CD4-positive, alpha-beta T cell (primary cell): ENCODE measurements at regions not wholly inside any gene's neighbourhood (a gene's known extent, or its start where the extent isn't known, plus 50 kb on each side); places are given as distances from the start of the nearest gene placed in this dataset.

Experiments used
- ATAC-seq: fragments of 200-7000 bp; cut with Tn5 transposase; one replicate; pipeline ENCODE4 v1.10.0; 2022; ENCODE audit warnings: mild to moderate bottlenecking; ENCODE audit not compliant: poor library complexity
- CTCF ChIA-PET: fragments of 350-600 bp; sonication (Branson Sonifier 250); formaldehyde crosslinking; loops from one replicate; lab custom pipeline; 2021; ENCODE audit warnings: antibody characterized with exemption, inconsistent platforms; lab: Charles Lee
- POLR2A ChIA-PET: fragments of 350-600 bp; sonication (Branson Sonifier 250); formaldehyde crosslinking; loops from one replicate; lab custom pipeline; 2021; ENCODE audit warnings: antibody characterized with exemption, inconsistent platforms; lab: Charles Lee
- DNase-seq, 14 experiments: peaks; one replicate each; pipeline ENCODE4 v3.0.0-alpha.2; 2013 to 2020; ENCODE audit warnings: mixed read lengths in 2 of 14
- H3K27ac ChIP-seq, 2 donors: one replicate each; pipeline versions ENCODE4 v1.5.1 to v1.7.0; 2013; ENCODE audit warnings: low read length in 2 of 2, low read depth in 1 of 2, mild to moderate bottlenecking in 1 of 2
- H3K27me3 ChIP-seq, 2 experiments: 1 replicate in 1 of 2; 2 replicates in 1 of 2; pipeline versions ENCODE4 v1.6.1 to v1.7.0; 2013; ENCODE audit warnings: low read length in 2 of 2, control low read depth in 1 of 2, mild to moderate bottlenecking in 1 of 2, moderate library complexity in 1 of 2; ENCODE audit not compliant: insufficient read depth in 2 of 2, control insufficient read depth in 1 of 2
- H3K36me3 ChIP-seq: one replicate; pipeline ENCODE4 v1.6.1; 2013; ENCODE audit warnings: low read length, control low read depth; ENCODE audit not compliant: insufficient read depth
- H3K4me1 ChIP-seq: one replicate; pipeline ENCODE4 v1.6.1; 2013; ENCODE audit warnings: low read length, control low read depth; ENCODE audit not compliant: insufficient read depth
- H3K4me3 ChIP-seq: one replicate; pipeline ENCODE4 v1.5.1; 2013; ENCODE audit warnings: mild to moderate bottlenecking, low read length, moderate library complexity
- H3K9me3 ChIP-seq, 2 experiments: 1 replicate in 1 of 2; 2 replicates in 1 of 2; pipeline versions ENCODE4 v1.6.1 to v1.7.0; 2013; ENCODE audit warnings: low read length in 2 of 2, mild to moderate bottlenecking in 2 of 2, control low read depth in 1 of 2, moderate library complexity in 1 of 2; ENCODE audit not compliant: control insufficient read depth in 1 of 2, insufficient read depth in 1 of 2
- H3K27ac Mint-ChIP-seq: one replicate; pipeline ENCODE4 v1.8.0; 2020; ENCODE audit warnings: mixed read lengths
- H3K27me3 Mint-ChIP-seq: one replicate; pipeline ENCODE4 v1.8.0; 2021; ENCODE audit warnings: mixed read lengths
- H3K36me3 Mint-ChIP-seq: one replicate; pipeline ENCODE4 v1.8.0; 2021; ENCODE audit warnings: low read depth, mixed read lengths
- H3K4me1 Mint-ChIP-seq: one replicate; pipeline ENCODE4 v1.8.0; 2021; ENCODE audit warnings: low read depth, mixed read lengths
- H3K4me3 Mint-ChIP-seq: one replicate; pipeline ENCODE4 v1.8.0; 2020; ENCODE audit warnings: mild to moderate bottlenecking, mixed read lengths
- H3K9me3 Mint-ChIP-seq: one replicate; pipeline ENCODE4 v1.8.0; 2020; ENCODE audit warnings: mixed read lengths
- intact Hi-C, 2 experiments: fragments of 100-400 bp; cut with DNase I in 1 of 2; cut with micrococcal nuclease in 1 of 2; formaldehyde crosslinking; loops; one replicate each; pipeline versions ENCODE4 v1.15.1 to v1.9.0; 2023 to 2025; cut with DNase I, micrococcal nuclease
- TF ChIP-seq, protein P1 (sequence below): fragments of 200-600 bp; IDR thresholded peaks from one replicate; pipeline ENCODE4 v1.8.0; 2022; ENCODE audit warnings: antibody characterized with exemption, mild to moderate bottlenecking

DNA sequence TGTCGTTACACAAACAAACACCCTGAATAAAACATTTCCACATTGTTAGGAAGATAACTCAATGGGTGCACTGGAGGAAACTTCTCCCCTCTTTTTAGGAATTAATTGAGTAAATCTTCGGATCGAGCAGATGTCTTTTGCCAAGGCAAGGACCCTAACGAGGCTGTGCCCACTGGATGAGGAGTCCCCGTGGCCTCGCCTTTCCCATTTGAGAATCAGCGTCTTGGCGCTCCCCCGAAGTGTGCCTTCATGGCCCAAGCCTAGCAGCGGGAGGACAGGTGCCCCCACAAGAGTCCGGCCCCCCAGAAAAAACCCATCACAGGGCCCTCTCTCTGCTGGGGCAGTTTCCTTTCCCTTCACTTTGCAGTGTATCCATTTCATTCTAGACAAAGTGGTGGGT, 246.6 kb downstream of the BCL11B start:
- H3K27me3 ChIP-seq = no peaks in the 10 kb centered on the region
- Mint-ChIP-seq H3K27me3 (no peaks in the 10 kb centered on the region), H3K27ac (no peak overlapping the region), H3K4me3 (no peak overlapping the region), H3K9me3 (peaks cover 4% of the 10 kb centered on the region), H3K4me1 (peaks cover 31% of the 10 kb centered on the region), H3K36me3 (no peaks in the 10 kb centered on the region)
- ChIA-PET CTCF (no interaction called here), POLR2A (no interaction called here)
- no peak overlapping the region for H3K4me3 ChIP-seq
- TF ChIP-seq, protein P1, sequence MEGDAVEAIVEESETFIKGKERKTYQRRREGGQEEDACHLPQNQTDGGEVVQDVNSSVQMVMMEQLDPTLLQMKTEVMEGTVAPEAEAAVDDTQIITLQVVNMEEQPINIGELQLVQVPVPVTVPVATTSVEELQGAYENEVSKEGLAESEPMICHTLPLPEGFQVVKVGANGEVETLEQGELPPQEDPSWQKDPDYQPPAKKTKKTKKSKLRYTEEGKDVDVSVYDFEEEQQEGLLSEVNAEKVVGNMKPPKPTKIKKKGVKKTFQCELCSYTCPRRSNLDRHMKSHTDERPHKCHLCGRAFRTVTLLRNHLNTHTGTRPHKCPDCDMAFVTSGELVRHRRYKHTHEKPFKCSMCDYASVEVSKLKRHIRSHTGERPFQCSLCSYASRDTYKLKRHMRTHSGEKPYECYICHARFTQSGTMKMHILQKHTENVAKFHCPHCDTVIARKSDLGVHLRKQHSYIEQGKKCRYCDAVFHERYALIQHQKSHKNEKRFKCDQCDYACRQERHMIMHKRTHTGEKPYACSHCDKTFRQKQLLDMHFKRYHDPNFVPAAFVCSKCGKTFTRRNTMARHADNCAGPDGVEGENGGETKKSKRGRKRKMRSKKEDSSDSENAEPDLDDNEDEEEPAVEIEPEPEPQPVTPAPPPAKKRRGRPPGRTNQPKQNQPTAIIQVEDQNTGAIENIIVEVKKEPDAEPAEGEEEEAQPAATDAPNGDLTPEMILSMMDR = no peak
- H3K27ac ChIP-seq = no peak overlapping the region
- H3K9me3 ChIP-seq = no peaks in the 10 kb centered on the region
- peaks cover 18% of the 10 kb centered on the region for H3K4me1 ChIP-seq
- no peak for ATAC-seq
- H3K36me3 ChIP-seq = no peaks in the 10 kb centered on the region
- DNase-seq = no peak
- intact Hi-C loops = no loop called here

DNA sequence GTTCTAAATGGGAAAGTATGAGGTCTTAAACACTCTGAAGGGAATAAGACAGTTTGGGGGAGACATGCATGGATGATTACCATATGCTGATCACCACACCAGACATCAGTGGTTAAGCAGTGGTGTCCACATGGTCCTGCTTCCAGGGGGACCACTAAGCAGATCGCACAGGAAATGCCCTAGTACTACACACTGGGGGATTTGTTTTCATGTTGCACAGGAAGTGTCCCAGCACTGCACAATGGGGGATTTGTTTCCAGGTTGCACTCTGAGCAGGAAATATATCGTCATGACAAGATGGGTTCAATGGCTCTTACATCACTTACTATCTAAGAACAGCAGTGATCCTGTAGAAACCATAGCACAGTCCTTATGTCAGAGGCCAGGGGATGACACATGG, 245.5 kb downstream of the BCL11B start:
- peaks cover 12% of the 10 kb centered on the region for H3K4me1 ChIP-seq
- H3K27me3 ChIP-seq = no peaks in the 10 kb centered on the region
- ChIA-PET CTCF (no interaction called here), POLR2A (no interaction called here)
- Mint-ChIP-seq H3K36me3 (no peaks in the 10 kb centered on the region), H3K27me3 (no peaks in the 10 kb centered on the region), H3K9me3 (peaks cover 4% of the 10 kb centered on the region), H3K27ac (no peak overlapping the region), H3K4me3 (no peak overlapping the region), H3K4me1 (peaks cover 21% of the 10 kb centered on the region)
- intact Hi-C loops = no loop called here
- ATAC-seq = no peak
- no peak overlapping the region for H3K4me3 ChIP-seq
- H3K36me3 ChIP-seq = no peaks in the 10 kb centered on the region
- no peak overlapping the region for H3K27ac ChIP-seq
- DNase-seq = no peak
- H3K9me3 ChIP-seq = no peaks in the 10 kb centered on the region
- TF ChIP-seq, protein P1 = no peak

DNA sequence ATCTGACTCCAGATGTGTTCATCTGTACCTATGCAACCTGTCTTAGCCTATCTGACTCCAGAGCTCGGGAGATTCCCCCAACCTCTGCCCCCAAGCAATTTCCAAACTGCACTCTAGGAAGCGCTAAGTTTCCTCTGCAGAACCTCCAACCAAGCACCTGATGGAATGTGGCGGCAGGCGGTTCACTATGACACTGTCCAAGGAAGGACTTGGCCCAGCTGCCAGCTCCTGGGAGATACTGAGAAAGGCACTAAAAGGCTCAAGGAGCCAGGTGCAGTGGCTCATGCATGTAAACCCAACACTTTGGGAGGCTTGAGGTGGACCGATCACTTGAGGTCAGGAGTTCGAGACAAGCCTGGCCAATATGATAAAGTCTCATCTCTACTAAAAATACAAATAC, 244.0 kb downstream of the BCL11B start:
- Mint-ChIP-seq H3K27me3 (no peaks in the 10 kb centered on the region), H3K9me3 (no peaks in the 10 kb centered on the region), H3K4me3 (no peak overlapping the region), H3K27ac (no peak overlapping the region), H3K4me1 (peaks cover 5% of the 10 kb centered on the region), H3K36me3 (no peaks in the 10 kb centered on the region)
- no peaks in the 10 kb centered on the region for H3K4me1 ChIP-seq
- H3K36me3 ChIP-seq = no peaks in the 10 kb centered on the region
- intact Hi-C loops = no loop called here
- CTCF ChIA-PET = no interaction called here
- TF ChIP-seq, protein P1 = no peak
- POLR2A ChIA-PET = no interaction called here
- no peaks in the 10 kb centered on the region for H3K9me3 ChIP-seq
- no peak overlapping the region for H3K4me3 ChIP-seq
- H3K27ac ChIP-seq = no peak overlapping the region
- no peaks in the 10 kb centered on the region for H3K27me3 ChIP-seq
- ATAC-seq (no peak), DNase-seq (peak in 1 of 14 experiments; percentile 4)
